Erythroblast (primary cell): ENCODE measurements at regions not wholly inside any gene's neighbourhood (a gene's known extent, or its start where the extent isn't known, plus 50 kb on each side); places are given as distances from the start of the nearest gene placed in this dataset.
A peak's percentile ranks its signal among the peaks of the same experiment; 100 is the strongest.

Experiments used
- DNase-seq, 2 experiments: peaks; one replicate each; lab custom pipeline; 2025; lab: John Stamatoyannopoulos, UW
- GATA1 ChIP-seq: IDR thresholded peaks from 2 replicates; pipeline ENCODE4 v1.6.1; 2011; ENCODE audit warnings: low read depth, mild to moderate bottlenecking, control low read depth, low read length, moderate library complexity
- POLR2A ChIP-seq: IDR thresholded peaks from 2 replicates; pipeline ENCODE4 v1.6.1; 2011; ENCODE audit warnings: mild to moderate bottlenecking, low read length

GRCh38 chr12:62127516-62127915, 132.7 kb upstream of the USP15 start:
- no peak for TF ChIP-seq GATA1
- TF ChIP-seq POLR2A, result no peak
- DNase-seq, result no peak

DNA sequence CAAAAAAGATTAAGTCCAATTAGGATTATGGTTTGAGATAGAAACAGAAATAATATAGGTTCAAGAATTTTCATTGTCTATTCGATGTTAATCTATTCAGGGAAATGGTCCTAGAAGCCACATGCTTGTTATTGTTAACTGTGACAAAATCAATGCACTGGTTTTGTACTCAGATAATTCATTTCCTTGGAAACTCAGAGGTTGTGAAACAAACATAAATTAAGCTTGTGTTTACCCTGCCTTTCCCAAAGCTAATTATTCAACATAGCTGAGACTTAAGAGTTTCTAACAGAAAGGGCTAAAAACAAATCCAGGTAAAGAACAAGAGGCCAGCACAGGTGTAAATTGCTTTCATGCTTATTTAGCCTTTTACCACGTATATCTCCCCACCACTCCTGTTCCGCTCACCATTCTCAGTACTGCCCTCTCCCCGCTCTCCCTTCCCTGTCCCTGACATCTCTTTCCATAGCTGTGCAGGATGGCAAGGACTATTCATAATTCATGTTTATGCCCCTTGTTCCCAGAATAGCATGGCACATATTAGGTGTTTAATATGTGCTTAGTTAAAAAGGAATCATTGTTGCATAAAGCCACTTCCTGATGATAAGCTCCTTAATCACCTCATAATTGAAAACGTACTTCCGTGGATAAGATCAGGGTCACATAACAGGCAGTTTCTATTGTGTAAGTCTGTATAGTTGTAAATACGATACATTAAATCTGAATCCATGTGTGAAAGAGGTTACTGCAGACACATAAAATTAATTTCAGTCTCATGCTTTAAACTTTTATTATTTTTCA, 131.8 kb upstream of the USP15 start:
- TF ChIP-seq POLR2A (no peak), GATA1 (no peak)
- no peak for DNase-seq

- no peak for TF ChIP-seq GATA1
- TF ChIP-seq POLR2A, result no peak
- DNase-seq, result peak; percentile 6 to 52
Observed at GRCh38 chr12:62129291-62129690, 130.9 kb upstream of the USP15 start.

DNA sequence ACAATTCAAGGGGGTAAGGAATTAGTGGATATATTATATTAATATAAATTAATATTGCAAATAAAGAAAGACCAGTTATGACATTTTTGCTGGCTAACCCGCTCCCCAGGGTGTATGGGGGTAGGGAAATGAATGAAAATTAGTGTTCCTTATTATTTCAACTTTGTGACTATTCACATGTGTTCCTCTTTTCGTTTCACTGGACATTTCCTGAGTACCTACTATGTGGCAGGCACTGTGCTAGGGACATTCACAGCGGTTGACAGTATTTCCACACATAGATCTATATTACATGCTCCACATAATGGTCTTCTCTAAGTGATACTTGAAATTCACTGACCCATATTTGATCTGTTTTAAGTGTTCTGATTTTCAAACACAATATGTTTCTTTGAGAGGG, 129.8 kb upstream of the USP15 start:
- DNase-seq, result no peak
- no peak for TF ChIP-seq POLR2A
- TF ChIP-seq GATA1, result no peak

DNA sequence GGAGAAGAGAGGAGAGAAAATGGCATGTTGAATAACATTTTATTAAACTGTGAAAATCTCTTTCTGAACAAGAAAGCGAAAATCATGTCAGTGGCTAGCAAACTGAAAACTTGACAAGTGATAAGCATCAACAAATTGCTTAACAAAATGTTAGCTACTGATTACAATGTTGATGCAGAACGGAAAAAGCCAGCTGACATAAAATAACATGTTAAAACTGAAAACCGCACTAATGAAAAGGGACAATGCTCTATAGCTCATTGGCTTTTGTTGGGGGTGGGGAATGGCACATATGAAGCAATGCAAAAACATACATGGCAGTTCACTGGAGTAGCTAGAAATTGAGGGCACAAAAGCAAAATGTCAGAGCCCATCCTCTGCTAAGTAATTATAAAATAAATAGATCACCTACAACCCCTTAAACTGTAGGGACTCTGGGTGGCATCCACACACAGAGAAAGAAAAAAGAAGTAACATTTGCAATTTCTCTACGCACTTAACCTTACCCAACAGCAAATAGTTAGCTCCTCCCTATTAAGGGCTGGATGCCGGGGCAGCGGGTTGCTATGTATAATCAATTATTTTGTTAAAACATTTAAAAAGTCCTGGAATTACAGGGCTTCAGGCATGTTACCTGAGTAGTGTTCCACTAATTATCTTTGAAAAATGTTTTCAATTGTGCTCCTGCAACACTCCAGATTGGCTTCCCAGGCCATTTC, 129.2 kb upstream of the USP15 start:
- DNase-seq, result no peak

DNA sequence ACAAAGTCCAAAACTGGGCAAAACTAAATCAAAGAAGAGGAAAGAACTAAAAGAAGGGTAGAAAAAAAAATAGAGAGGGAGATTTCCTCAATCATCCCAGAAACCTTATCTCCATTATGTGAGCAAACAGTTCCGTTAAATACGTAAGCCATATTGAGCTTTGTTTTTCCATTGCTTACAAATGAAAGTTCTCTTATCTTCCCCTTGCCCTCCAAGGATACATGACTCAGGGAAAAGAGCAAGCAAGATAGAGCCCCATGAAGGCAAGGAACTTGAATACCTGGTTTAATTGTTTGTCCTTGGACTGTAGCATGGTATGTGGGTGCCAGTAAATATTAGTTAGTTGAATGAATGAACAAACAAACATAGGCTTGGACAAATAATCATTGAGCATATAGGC, 126.8 kb upstream of the USP15 start:
- no peak for TF ChIP-seq POLR2A
- TF ChIP-seq GATA1, result no peak
- no peak for DNase-seq

More for the DNA sequence above, 129.2 kb upstream of the USP15 start:
- TF ChIP-seq POLR2A (no peak), GATA1 (no peak)

DNA sequence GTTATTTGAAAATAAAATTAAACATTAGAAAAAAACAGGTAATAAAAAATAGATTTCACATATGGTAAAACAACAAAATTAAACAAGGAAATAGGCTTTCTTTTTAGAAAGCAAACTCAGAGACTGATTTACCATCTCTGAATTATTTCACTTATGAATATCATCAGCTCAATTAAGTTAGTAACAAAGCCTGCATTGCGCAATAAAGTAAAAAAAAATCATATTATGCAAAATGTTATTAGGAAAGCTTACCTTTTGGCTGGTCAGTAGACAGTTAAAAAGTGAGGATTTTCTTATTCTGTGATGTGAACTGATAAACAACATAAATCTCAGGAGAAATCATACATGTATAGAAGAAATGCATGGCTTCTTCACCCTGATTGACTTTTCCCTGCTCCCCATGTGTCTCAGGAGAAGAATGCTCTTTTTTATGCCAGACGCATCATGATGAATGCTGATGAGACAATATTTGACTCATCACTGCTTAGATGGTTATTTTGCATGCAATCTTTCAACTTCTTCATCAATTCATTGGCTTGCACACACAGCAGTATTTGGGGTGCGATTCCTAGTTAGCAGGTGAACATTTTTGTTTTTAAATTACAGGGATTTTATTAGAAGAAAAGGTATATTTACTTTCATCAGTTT, 124.5 kb upstream of the USP15 start:
- TF ChIP-seq POLR2A (no peak), GATA1 (no peak)
- DNase-seq, result no peak

DNA sequence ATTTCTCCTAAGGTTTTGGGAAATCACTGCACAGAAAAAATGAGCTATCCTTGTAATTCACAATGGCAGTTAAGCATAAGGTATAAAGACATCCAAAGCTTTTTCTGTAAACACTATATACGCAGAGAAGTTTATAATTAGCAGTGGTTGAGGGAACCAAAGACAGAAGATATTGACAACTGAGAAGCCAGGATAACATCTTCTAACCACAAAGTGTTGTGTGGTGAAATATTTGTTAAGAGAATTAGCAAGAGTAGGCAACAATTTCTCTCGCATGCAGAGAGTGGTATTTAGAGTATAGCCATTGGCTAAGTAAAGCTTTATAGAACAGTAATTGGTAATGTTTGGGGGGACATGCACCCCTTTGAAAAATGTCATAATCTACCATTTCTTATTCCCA, 123.7 kb upstream of the USP15 start:
- no peak for DNase-seq
- no peak for TF ChIP-seq GATA1
- TF ChIP-seq POLR2A, result no peak

DNA sequence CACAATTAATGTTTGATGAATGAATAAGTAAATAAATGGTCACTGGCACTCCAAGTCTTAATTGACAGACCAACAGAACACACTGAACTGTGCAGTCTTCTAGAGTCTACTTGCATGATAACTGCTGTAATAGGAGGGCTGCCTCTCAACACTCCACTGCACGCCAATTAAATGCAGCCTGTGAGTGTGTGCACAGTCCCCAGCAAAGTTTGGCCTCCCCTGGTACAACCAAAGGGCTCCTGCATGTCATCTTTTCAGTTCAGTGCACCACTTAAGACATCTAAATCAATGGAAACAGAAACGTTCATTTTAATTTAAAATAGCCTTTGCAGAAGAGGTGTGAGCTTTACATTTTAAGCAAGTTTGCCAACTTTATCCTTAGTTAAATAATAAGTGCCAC, 121.7 kb upstream of the USP15 start:
- TF ChIP-seq POLR2A (no peak), GATA1 (no peak)
- DNase-seq, result no peak

DNA sequence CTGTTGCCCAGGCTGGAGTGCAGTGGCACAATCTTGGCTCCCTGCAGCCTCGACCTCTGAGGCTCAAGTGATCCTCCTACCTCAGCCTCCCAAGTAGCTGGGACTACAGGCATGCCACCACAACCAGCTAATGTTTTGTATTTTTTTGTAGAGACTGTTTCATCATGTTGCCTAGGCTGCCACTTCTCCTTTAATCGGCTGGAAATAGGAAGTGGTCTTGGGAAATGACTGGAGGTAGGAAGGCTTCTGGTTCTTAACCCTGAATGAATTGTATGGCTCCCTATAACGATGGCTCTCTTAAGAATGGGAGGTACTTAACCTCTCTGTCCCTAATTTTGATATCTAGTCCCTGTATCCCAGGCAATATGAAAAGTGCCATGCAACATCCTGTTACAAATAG, 113.9 kb upstream of the USP15 start:
- TF ChIP-seq POLR2A, result no peak
- DNase-seq, result no peak

DNA sequence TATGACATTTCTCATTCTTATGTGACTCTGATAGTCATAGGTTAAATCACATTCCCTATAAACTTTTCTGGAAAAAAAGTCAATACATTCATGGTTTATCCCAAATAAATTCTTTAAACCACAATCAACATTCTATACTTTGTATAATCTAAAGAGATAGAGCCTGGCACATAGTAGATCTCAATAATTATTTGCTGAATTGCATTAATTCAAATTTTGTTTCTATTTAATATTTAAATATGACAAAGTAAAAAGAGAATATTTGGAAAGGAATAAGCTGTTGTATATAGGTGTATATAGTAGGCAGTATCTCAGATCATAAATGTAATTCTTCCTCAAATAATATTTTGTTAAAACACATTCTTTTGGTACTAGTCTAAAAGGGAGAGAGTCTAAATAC, 102.2 kb upstream of the USP15 start:
- TF ChIP-seq POLR2A (no peak), GATA1 (no peak)
- no peak for DNase-seq

DNA sequence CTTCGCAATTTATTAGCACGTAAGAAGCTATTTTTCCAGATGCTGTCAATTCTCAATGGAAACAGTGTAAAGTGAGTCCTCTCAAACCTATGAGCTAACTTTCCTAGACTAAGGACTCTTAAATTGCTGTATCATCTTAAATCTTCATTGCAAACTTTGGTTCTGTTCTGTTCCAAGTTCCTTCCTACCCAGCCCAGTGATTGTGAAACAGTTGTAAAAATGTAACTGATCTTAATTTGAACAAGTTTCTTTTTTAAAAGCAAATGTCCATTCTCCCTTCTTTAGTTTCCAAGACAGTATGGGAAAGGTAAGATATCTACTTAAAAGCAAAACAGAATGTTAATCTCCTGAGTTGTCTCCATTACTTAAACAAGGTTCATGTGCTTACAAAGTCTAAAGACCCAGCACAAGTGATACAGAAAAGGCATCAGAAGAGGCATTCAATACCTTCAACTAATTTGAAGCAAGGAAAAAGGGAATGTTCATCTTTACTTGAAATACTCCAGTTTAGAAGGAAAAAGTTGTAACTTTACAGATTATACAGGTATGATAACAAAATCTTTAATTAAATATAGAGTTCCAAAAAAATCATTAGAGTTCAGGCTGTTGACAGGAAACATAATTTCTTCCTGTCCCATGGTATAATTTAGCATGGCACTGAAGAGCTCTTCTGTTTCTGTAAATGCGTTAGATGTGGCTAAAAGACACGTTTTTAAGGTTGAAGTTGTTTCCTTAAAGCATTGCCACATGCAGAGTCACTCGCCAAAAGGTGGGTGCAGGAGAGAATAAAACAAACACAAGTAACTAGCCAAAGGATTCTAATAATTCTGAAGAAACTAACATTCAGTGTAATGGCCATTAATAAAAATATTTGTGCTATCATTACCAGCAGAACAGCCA, 101.5 kb upstream of the USP15 start:
- DNase-seq, result no peak
- TF ChIP-seq GATA1, result no peak
- TF ChIP-seq POLR2A, result no peak

GRCh38 chr12:62162214-62162613, 98.0 kb upstream of the USP15 start:
- no peak for TF ChIP-seq GATA1
- no peak for TF ChIP-seq POLR2A
- DNase-seq, result no peak

GRCh38 chr12:62163368-62163767, 96.8 kb upstream of the USP15 start:
- no peak for DNase-seq

More at GRCh38 chr12:62163368-62163767, 96.8 kb upstream of the USP15 start:
- TF ChIP-seq POLR2A, result no peak
- TF ChIP-seq GATA1, result no peak
